ENCODE measurements at regions not wholly inside any gene's neighbourhood (a gene's known extent, or its start where the extent isn't known, plus 50 kb on each side); places are given as distances from the start of the nearest gene placed in this dataset.

GRCh38 chr2:226057365-226057764 is 657.9 kb downstream of the NYAP2 start (continued):
- TF ChIP-seq, protein P1, sequence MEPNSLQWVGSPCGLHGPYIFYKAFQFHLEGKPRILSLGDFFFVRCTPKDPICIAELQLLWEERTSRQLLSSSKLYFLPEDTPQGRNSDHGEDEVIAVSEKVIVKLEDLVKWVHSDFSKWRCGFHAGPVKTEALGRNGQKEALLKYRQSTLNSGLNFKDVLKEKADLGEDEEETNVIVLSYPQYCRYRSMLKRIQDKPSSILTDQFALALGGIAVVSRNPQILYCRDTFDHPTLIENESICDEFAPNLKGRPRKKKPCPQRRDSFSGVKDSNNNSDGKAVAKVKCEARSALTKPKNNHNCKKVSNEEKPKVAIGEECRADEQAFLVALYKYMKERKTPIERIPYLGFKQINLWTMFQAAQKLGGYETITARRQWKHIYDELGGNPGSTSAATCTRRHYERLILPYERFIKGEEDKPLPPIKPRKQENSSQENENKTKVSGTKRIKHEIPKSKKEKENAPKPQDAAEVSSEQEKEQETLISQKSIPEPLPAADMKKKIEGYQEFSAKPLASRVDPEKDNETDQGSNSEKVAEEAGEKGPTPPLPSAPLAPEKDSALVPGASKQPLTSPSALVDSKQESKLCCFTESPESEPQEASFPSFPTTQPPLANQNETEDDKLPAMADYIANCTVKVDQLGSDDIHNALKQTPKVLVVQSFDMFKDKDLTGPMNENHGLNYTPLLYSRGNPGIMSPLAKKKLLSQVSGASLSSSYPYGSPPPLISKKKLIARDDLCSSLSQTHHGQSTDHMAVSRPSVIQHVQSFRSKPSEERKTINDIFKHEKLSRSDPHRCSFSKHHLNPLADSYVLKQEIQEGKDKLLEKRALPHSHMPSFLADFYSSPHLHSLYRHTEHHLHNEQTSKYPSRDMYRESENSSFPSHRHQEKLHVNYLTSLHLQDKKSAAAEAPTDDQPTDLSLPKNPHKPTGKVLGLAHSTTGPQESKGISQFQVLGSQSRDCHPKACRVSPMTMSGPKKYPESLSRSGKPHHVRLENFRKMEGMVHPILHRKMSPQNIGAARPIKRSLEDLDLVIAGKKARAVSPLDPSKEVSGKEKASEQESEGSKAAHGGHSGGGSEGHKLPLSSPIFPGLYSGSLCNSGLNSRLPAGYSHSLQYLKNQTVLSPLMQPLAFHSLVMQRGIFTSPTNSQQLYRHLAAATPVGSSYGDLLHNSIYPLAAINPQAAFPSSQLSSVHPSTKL (CRISPR knock-in tag; IDR thresholded peaks at IDR 0.05): no peak
- TF ChIP-seq PAXIP1 (CRISPR knock-in tag; conservative IDR thresholded peaks at IDR 0.05) (no peak), BRD4 (CRISPR knock-in tag; IDR thresholded peaks at IDR 0.05) (no peak), IRF2 (CRISPR knock-in tag; IDR thresholded peaks at IDR 0.05) (no peak), NR2C2 (CRISPR knock-in tag; IDR thresholded peaks at IDR 0.05; ENCODE audit: borderline replicate concordance) (no peak), ZNF83 (CRISPR knock-in tag; IDR thresholded peaks at IDR 0.05; ENCODE audit: borderline replicate concordance) (no peak), ZNF839 (CRISPR knock-in tag; IDR thresholded peaks at IDR 0.05; ENCODE audit: borderline replicate concordance) (no peak), THYN1 (CRISPR knock-in tag; IDR thresholded peaks at IDR 0.05; ENCODE audit: borderline replicate concordance, low read depth) (no peak)
